22Rv1 (cell line): ENCODE measurements at regions not wholly inside any gene's neighbourhood (a gene's known extent, or its start where the extent isn't known, plus 50 kb on each side); places are given as distances from the start of the nearest gene placed in this dataset.

ENCODE experiments used
- CTCF ChIP-seq: fragments of 450-650 bp; IDR thresholded peaks from 2 replicates; pipeline ENCODE4 v1.5.1; 2017; ENCODE audit warnings: mild to moderate bottlenecking
- ZFX ChIP-seq: fragments of 450-650 bp; IDR thresholded peaks from 2 replicates; pipeline ENCODE4 v1.6.1; 2017; ENCODE audit warnings: antibody characterized with exemption, borderline replicate concordance

DNA sequence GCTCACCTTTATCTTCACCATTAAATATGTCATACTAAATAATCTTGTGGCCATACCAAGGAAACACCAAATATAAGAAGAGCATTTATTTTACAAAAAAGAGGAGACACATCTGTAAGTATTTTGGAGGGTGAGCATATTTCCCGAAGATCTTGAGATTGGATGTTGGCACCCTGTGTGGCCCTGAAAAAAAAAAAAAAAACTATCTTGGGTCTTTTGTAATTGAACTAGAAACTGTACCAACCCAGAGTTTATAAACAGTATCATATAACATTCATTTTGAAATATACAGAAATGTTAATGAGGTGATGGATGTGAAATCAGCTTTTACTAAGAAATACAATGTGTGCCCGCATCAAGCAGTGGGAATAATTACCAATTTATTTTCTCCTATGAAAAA, 104.0 kb upstream of the FRMD6 start:
- no peak for TF ChIP-seq CTCF
- no peak for TF ChIP-seq ZFX
